GM12878 (cell line): ENCODE measurements at regions not wholly inside any gene's neighbourhood (a gene's known extent, or its start where the extent isn't known, plus 50 kb on each side); places are given as distances from the start of the nearest gene placed in this dataset.

Experiments
- ATAC-seq: fragments of 200-7000 bp; cut with Tn5 transposase; 3 replicates; pipeline ENCODE4 v1.9.1; 2020; ENCODE audit warnings: mild to moderate bottlenecking, moderate library complexity
- BruUV-seq: library from RNA; stranded (reverse); fragments of 400-500 nt; replicated peaks from 2 replicates; lab custom pipeline; 2021; lab: Mats Ljungman, UMichigan
- CTCF ChIA-PET: fragments of 300-600 bp; sonication (Branson Sonifier 250); formaldehyde crosslinking; extraction: SDS; loops from one replicate; lab custom pipeline; 2021; ENCODE audit warnings: inconsistent platforms; lab: Yijun Ruan, JAX
- POLR2A ChIA-PET: fragments of 350-600 bp; formaldehyde crosslinking; extraction: SDS; loops from one replicate; lab custom pipeline; 2021; ENCODE audit warnings: inconsistent platforms; lab: Charles Lee
- RAD21 ChIA-PET: fragments of 300-600 bp; sonication (Branson Sonifier 250); formaldehyde crosslinking; loops from one replicate; lab custom pipeline; 2023; ENCODE audit warnings: antibody characterized with exemption; ENCODE audit not compliant: unreplicated experiment; lab: Charles Lee
- SMC1A ChIA-PET: fragments of 300-600 bp; sonication (Branson Sonifier 250); formaldehyde crosslinking; loops from one replicate; lab custom pipeline; 2023; ENCODE audit not compliant: unreplicated experiment, uncharacterized antibody; lab: Charles Lee
- DNase-seq: peaks from one replicate; pipeline ENCODE4 v3.0.0-alpha.2; 2011; ENCODE audit warnings: low read depth, low spot score
- FAIRE-seq: peaks from 3 replicates; lab custom pipeline; 2011; peaks lifted over from hg19 to GRCh38; lab: Jason Lieb, UNC
- H2AFZ ChIP-seq: 2 replicates; pipeline ENCODE4 v1.6.0; 2011; ENCODE audit warnings: low read depth, low read length, control low read depth; ENCODE audit not compliant: control insufficient read depth
- H3K27ac ChIP-seq: 2 replicates; pipeline ENCODE4 v1.5.1; 2011; ENCODE audit warnings: control low read depth; ENCODE audit not compliant: control insufficient read depth, insufficient read depth
- H3K27me3 ChIP-seq, 2 experiments: replicated peaks in 1 of 2; 2 replicates each; pipeline versions ENCODE4 v1.6.0 to v1.6.1; 2011; ENCODE audit warnings: low read length in 1 of 2; ENCODE audit not compliant: control insufficient read depth in 2 of 2, insufficient read depth in 2 of 2
- H3K36me3 ChIP-seq, 2 experiments: 2 replicates each; pipeline ENCODE4 v1.5.1; 2011; ENCODE audit warnings: low read length in 1 of 2; ENCODE audit not compliant: control insufficient read depth in 2 of 2, insufficient read depth in 2 of 2
- H3K4me1 ChIP-seq: 2 replicates; pipeline ENCODE4 v1.6.1; 2011; ENCODE audit warnings: mild to moderate bottlenecking, low read length, moderate library complexity, mixed read lengths; ENCODE audit not compliant: control insufficient read depth, insufficient read depth
- H3K4me2 ChIP-seq: 2 replicates; pipeline ENCODE4 v1.6.0; 2011; ENCODE audit warnings: control low read depth; ENCODE audit not compliant: control insufficient read depth, insufficient read depth
- H3K4me3 ChIP-seq: fragments of 200-600 bp; sonication (generic); 2 replicates; pipeline ENCODE4 v1.5.1; 2016
- H3K79me2 ChIP-seq: 2 replicates; pipeline ENCODE4 v1.6.0; 2011; ENCODE audit warnings: low read length; ENCODE audit not compliant: control insufficient read depth, insufficient read depth
- H3K9ac ChIP-seq: 2 replicates; pipeline ENCODE4 v1.8.0; 2011; ENCODE audit warnings: low read length, control low read depth, mixed read lengths; ENCODE audit not compliant: control insufficient read depth, insufficient read depth
- H3K9me3 ChIP-seq: replicated peaks from 3 replicates; pipeline ENCODE4 v1.5.1; 2011; ENCODE audit warnings: mild to moderate bottlenecking, low read length; ENCODE audit not compliant: control insufficient read depth, insufficient read depth
- H4K20me1 ChIP-seq: 2 replicates; pipeline ENCODE4 v1.6.0; 2011; ENCODE audit not compliant: control insufficient read depth, insufficient read depth
- FOXM1 ChIP-seq: IDR thresholded peaks from 2 replicates; pipeline ENCODE4 v1.6.1; 2012; ENCODE audit warnings: low read depth, mild to moderate bottlenecking, inconsistent platforms, low read length, moderate library complexity
- MEF2B ChIP-seq: fragments of 450-650 bp; IDR thresholded peaks from 2 replicates; pipeline ENCODE4 v1.6.1; 2018; ENCODE audit warnings: mild to moderate bottlenecking, moderate library complexity; ENCODE audit not compliant: partially characterized antibody, poor library complexity, severe bottlenecking
- SMAD1 ChIP-seq: fragments of 450-650 bp; IDR thresholded peaks from 2 replicates; pipeline ENCODE4 v1.6.1; 2018; ENCODE audit warnings: mild to moderate bottlenecking, low read depth; ENCODE audit not compliant: partially characterized antibody
- SMC3 ChIP-seq: IDR thresholded peaks from 2 replicates; pipeline ENCODE4 v1.6.1; 2011; ENCODE audit warnings: low read length, improper control_type of control experiment, borderline replicate concordance
- WGBS: methylation state at CpG from one replicate; pipeline ENCODE4 v1.1.6; 2016; ENCODE audit warnings: low lambda C conversion rate; ENCODE audit not compliant: insufficient replicate concordance, insufficient coverage; ENCODE audit errors: missing lambda C conversion rate; 5-methylcytosine and 5-hydroxymethylcytosine counted together
- in situ Hi-C: fragments of 300-500 bp; cut with MboI; formaldehyde crosslinking; loops from 9 replicates; pipeline ENCODE4 v1.14.3; 2018; ENCODE audit warnings: mixed read lengths
- intact Hi-C: fragments of 100-400 bp; cut with micrococcal nuclease; formaldehyde crosslinking; loops from one replicate; pipeline ENCODE4 v1.14.2; 2022; ENCODE audit not compliant: unreplicated experiment
- TF ChIP-seq, protein P1 (sequence below): fragments of 450-650 bp; formaldehyde crosslinking; IDR thresholded peaks from 2 replicates; pipeline ENCODE4 v1.4.0; 2020; ENCODE audit warnings: mild to moderate bottlenecking, moderate library complexity
- TF ChIP-seq, protein P2 (sequence below): fragments of 450-650 bp; IDR thresholded peaks from 2 replicates; pipeline ENCODE4 v1.6.1; 2018; ENCODE audit warnings: borderline replicate concordance, mild to moderate bottlenecking; ENCODE audit not compliant: partially characterized antibody
- TF ChIP-seq, protein P3 (sequence below): fragments of 450-650 bp; IDR thresholded peaks from 2 replicates; pipeline ENCODE4 v1.6.1; 2016; ENCODE audit warnings: mild to moderate bottlenecking

DNA sequence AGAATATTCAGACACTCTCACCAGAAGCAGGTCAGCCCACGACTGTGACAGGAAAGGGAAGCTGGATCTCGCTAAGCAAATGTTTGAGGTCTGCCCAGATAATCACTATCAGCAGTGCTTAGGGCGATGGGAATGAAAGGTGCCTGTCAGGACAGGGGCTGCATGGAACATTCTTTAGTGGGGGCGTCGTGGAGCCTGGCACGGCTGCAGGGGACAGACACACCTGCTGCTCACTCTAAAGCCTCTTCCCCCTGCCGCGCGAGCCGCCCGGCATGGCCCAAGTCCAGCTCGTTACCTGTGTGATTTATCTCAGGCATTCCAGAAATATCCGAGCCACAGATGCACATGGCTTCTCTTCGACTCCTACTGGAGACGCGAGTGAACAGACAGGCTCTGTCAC is 235.5 kb downstream of the GLRX3 start:
- H3K9me3 ChIP-seq, result no peaks in the 10 kb centered on the region
- no peaks in the 10 kb centered on the region for H3K36me3 ChIP-seq
- H3K79me2 ChIP-seq, result no peaks in the 10 kb centered on the region
- POLR2A ChIA-PET, result no interaction called here
- SMC1A ChIA-PET, result interaction anchor here (0.6 kb wide), 1 partner anchor 498 kb away, joined by 3 read pairs; no protein-coding TSS in a partner anchor
- H3K27ac ChIP-seq, result no peak overlapping the region
- in situ Hi-C loops (no loop called here), intact Hi-C loops (no loop called here)
- ATAC-seq (no peak), FAIRE-seq (no peak), DNase-seq (no peak)
- no peak for TF ChIP-seq FOXM1
- TF ChIP-seq, protein P1, sequence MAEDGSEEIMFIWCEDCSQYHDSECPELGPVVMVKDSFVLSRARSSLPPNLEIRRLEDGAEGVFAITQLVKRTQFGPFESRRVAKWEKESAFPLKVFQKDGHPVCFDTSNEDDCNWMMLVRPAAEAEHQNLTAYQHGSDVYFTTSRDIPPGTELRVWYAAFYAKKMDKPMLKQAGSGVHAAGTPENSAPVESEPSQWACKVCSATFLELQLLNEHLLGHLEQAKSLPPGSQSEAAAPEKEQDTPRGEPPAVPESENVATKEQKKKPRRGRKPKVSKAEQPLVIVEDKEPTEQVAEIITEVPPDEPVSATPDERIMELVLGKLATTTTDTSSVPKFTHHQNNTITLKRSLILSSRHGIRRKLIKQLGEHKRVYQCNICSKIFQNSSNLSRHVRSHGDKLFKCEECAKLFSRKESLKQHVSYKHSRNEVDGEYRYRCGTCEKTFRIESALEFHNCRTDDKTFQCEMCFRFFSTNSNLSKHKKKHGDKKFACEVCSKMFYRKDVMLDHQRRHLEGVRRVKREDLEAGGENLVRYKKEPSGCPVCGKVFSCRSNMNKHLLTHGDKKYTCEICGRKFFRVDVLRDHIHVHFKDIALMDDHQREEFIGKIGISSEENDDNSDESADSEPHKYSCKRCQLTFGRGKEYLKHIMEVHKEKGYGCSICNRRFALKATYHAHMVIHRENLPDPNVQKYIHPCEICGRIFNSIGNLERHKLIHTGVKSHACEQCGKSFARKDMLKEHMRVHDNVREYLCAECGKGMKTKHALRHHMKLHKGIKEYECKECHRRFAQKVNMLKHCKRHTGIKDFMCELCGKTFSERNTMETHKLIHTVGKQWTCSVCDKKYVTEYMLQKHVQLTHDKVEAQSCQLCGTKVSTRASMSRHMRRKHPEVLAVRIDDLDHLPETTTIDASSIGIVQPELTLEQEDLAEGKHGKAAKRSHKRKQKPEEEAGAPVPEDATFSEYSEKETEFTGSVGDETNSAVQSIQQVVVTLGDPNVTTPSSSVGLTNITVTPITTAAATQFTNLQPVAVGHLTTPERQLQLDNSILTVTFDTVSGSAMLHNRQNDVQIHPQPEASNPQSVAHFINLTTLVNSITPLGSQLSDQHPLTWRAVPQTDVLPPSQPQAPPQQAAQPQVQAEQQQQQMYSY (CRISPR knock-in tag), result no peak
- TF ChIP-seq, protein P2, sequence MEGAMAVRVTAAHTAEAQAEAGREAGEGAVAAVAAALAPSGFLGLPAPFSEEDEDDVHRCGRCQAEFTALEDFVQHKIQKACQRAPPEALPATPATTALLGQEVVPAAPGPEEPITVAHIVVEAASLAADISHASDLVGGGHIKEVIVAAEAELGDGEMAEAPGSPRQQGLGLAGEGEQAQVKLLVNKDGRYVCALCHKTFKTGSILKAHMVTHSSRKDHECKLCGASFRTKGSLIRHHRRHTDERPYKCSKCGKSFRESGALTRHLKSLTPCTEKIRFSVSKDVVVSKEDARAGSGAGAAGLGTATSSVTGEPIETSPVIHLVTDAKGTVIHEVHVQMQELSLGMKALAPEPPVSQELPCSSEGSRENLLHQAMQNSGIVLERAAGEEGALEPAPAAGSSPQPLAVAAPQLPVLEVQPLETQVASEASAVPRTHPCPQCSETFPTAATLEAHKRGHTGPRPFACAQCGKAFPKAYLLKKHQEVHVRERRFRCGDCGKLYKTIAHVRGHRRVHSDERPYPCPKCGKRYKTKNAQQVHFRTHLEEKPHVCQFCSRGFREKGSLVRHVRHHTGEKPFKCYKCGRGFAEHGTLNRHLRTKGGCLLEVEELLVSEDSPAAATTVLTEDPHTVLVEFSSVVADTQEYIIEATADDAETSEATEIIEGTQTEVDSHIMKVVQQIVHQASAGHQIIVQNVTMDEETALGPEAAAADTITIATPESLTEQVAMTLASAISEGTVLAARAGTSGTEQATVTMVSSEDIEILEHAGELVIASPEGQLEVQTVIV, result no peak
- TF ChIP-seq SMAD1, result no peak
- no peak for TF ChIP-seq SMC3
- TF ChIP-seq, protein P3, sequence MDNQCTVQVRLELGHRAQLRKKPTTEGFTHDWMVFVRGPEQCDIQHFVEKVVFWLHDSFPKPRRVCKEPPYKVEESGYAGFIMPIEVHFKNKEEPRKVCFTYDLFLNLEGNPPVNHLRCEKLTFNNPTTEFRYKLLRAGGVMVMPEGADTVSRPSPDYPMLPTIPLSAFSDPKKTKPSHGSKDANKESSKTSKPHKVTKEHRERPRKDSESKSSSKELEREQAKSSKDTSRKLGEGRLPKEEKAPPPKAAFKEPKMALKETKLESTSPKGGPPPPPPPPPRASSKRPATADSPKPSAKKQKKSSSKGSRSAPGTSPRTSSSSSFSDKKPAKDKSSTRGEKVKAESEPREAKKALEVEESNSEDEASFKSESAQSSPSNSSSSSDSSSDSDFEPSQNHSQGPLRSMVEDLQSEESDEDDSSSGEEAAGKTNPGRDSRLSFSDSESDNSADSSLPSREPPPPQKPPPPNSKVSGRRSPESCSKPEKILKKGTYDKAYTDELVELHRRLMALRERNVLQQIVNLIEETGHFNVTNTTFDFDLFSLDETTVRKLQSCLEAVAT, result no peak
- no peak for TF ChIP-seq MEF2B
- no peak overlapping the region for H3K4me2 ChIP-seq
- H3K27me3 ChIP-seq, result no peaks in the 10 kb centered on the region
- H3K9ac ChIP-seq, result no peak overlapping the region
- CTCF ChIA-PET, result no interaction called here
- RAD21 ChIA-PET, result no interaction called here
- BruUV-seq, result no TSS peak
- no peaks in the 10 kb centered on the region for H4K20me1 ChIP-seq
- no peak overlapping the region for H2AFZ ChIP-seq
- no peaks in the 10 kb centered on the region for H3K4me1 ChIP-seq
- no peak overlapping the region for H3K4me3 ChIP-seq
- WGBS, result 37% methylated on average over 16 of the region's 16 CpGs
